GM12878 (cell line): ENCODE measurements at regions not wholly inside any gene's neighbourhood (a gene's known extent, or its start where the extent isn't known, plus 50 kb on each side); places are given as distances from the start of the nearest gene placed in this dataset.

Source experiments
- ATAC-seq: fragments of 200-7000 bp; cut with Tn5 transposase; 3 replicates; pipeline ENCODE4 v1.9.1; 2020; ENCODE audit warnings: mild to moderate bottlenecking, moderate library complexity
- BruUV-seq: library from RNA; stranded (reverse); fragments of 400-500 nt; replicated peaks from 2 replicates; lab custom pipeline; 2021; lab: Mats Ljungman, UMichigan
- CTCF ChIA-PET: fragments of 300-600 bp; sonication (Branson Sonifier 250); formaldehyde crosslinking; extraction: SDS; loops from one replicate; lab custom pipeline; 2021; ENCODE audit warnings: inconsistent platforms; lab: Yijun Ruan, JAX
- POLR2A ChIA-PET: fragments of 350-600 bp; formaldehyde crosslinking; extraction: SDS; loops from one replicate; lab custom pipeline; 2021; ENCODE audit warnings: inconsistent platforms; lab: Charles Lee
- RAD21 ChIA-PET: fragments of 300-600 bp; sonication (Branson Sonifier 250); formaldehyde crosslinking; loops from one replicate; lab custom pipeline; 2023; ENCODE audit warnings: antibody characterized with exemption; ENCODE audit not compliant: unreplicated experiment; lab: Charles Lee
- SMC1A ChIA-PET: fragments of 300-600 bp; sonication (Branson Sonifier 250); formaldehyde crosslinking; loops from one replicate; lab custom pipeline; 2023; ENCODE audit not compliant: unreplicated experiment, uncharacterized antibody; lab: Charles Lee
- DNase-seq: peaks from one replicate; pipeline ENCODE4 v3.0.0-alpha.2; 2011; ENCODE audit warnings: low read depth, low spot score
- FAIRE-seq: peaks from 3 replicates; lab custom pipeline; 2011; peaks lifted over from hg19 to GRCh38; lab: Jason Lieb, UNC
- H2AFZ ChIP-seq: 2 replicates; pipeline ENCODE4 v1.6.0; 2011; ENCODE audit warnings: low read depth, low read length, control low read depth; ENCODE audit not compliant: control insufficient read depth
- H3K27ac ChIP-seq: 2 replicates; pipeline ENCODE4 v1.5.1; 2011; ENCODE audit warnings: control low read depth; ENCODE audit not compliant: control insufficient read depth, insufficient read depth
- H3K27me3 ChIP-seq, 2 experiments: replicated peaks in 1 of 2; 2 replicates each; pipeline versions ENCODE4 v1.6.0 to v1.6.1; 2011; ENCODE audit warnings: low read length in 1 of 2; ENCODE audit not compliant: control insufficient read depth in 2 of 2, insufficient read depth in 2 of 2
- H3K36me3 ChIP-seq, 2 experiments: 2 replicates each; pipeline ENCODE4 v1.5.1; 2011; ENCODE audit warnings: low read length in 1 of 2; ENCODE audit not compliant: control insufficient read depth in 2 of 2, insufficient read depth in 2 of 2
- H3K4me1 ChIP-seq: 2 replicates; pipeline ENCODE4 v1.6.1; 2011; ENCODE audit warnings: mild to moderate bottlenecking, low read length, moderate library complexity, mixed read lengths; ENCODE audit not compliant: control insufficient read depth, insufficient read depth
- H3K4me2 ChIP-seq: 2 replicates; pipeline ENCODE4 v1.6.0; 2011; ENCODE audit warnings: control low read depth; ENCODE audit not compliant: control insufficient read depth, insufficient read depth
- H3K4me3 ChIP-seq: fragments of 200-600 bp; sonication (generic); 2 replicates; pipeline ENCODE4 v1.5.1; 2016
- H3K79me2 ChIP-seq: 2 replicates; pipeline ENCODE4 v1.6.0; 2011; ENCODE audit warnings: low read length; ENCODE audit not compliant: control insufficient read depth, insufficient read depth
- H3K9ac ChIP-seq: 2 replicates; pipeline ENCODE4 v1.8.0; 2011; ENCODE audit warnings: low read length, control low read depth, mixed read lengths; ENCODE audit not compliant: control insufficient read depth, insufficient read depth
- H3K9me3 ChIP-seq: replicated peaks from 3 replicates; pipeline ENCODE4 v1.5.1; 2011; ENCODE audit warnings: mild to moderate bottlenecking, low read length; ENCODE audit not compliant: control insufficient read depth, insufficient read depth
- H4K20me1 ChIP-seq: 2 replicates; pipeline ENCODE4 v1.6.0; 2011; ENCODE audit not compliant: control insufficient read depth, insufficient read depth
- KLF5 ChIP-seq: fragments of 450-650 bp; IDR thresholded peaks from 2 replicates; pipeline ENCODE4 v1.6.1; 2014; ENCODE audit warnings: mild to moderate bottlenecking; ENCODE audit not compliant: partially characterized antibody
- MEF2B ChIP-seq: fragments of 450-650 bp; IDR thresholded peaks from 2 replicates; pipeline ENCODE4 v1.6.1; 2018; ENCODE audit warnings: mild to moderate bottlenecking, moderate library complexity; ENCODE audit not compliant: partially characterized antibody, poor library complexity, severe bottlenecking
- RFX5 ChIP-seq: IDR thresholded peaks from 2 replicates; pipeline ENCODE4 v1.6.1; 2011; ENCODE audit warnings: low read depth, low read length, improper control_type of control experiment
- WGBS: methylation state at CpG from one replicate; pipeline ENCODE4 v1.1.6; 2016; ENCODE audit warnings: low lambda C conversion rate; ENCODE audit not compliant: insufficient replicate concordance, insufficient coverage; ENCODE audit errors: missing lambda C conversion rate; 5-methylcytosine and 5-hydroxymethylcytosine counted together
- in situ Hi-C: fragments of 300-500 bp; cut with MboI; formaldehyde crosslinking; loops from 9 replicates; pipeline ENCODE4 v1.14.3; 2018; ENCODE audit warnings: mixed read lengths
- intact Hi-C: fragments of 100-400 bp; cut with micrococcal nuclease; formaldehyde crosslinking; loops from one replicate; pipeline ENCODE4 v1.14.2; 2022; ENCODE audit not compliant: unreplicated experiment
- TF ChIP-seq, protein P1 (sequence below): fragments of 150-350 bp; IDR thresholded peaks from 2 replicates; pipeline ENCODE4 v1.6.1; 2014; ENCODE audit warnings: mild to moderate bottlenecking, low read depth, low read length

DNA sequence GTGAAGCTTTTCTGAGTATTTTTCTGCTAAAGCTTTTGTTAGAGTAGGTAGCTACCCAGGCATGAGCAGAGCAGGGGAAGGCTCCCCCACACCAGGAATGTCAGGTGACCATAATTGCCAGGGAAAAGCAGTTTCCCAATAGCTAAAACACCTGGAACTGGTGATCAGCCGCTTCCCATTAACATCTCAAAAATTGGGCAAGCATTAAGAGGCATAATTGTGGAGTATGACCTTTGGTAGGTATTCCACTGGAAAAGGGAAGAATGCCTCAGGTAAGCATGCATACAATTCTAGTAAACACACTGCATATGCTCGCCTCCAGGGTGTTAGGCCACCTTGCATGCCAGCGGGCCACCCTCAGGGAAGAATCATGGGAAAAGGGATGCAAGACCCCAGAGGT is 84.5 kb downstream of the CCR1 start:
- Histone ChIP-seq H3K27me3 (no peaks in the 10 kb centered on the region; a peak in 1 of 4 replicates), H3K9me3 (no peaks in the 10 kb centered on the region; the same call in none of the 3 replicates), H4K20me1 (no peaks in the 10 kb centered on the region), H2AFZ (no peak overlapping the region), H3K27ac (no peak overlapping the region), H3K4me3 (no peak overlapping the region), H3K36me3 (no peaks in the 10 kb centered on the region), H3K9ac (no peak overlapping the region), H3K4me1 (no peaks in the 10 kb centered on the region)
- SMC1A ChIA-PET = interaction anchor here (0.6 to 1.0 kb wide), 2 partner anchors 506 to 848 kb away, joined by 3 read pairs; no protein-coding TSS in a partner anchor
- FAIRE-seq (no peak), DNase-seq (no peak)
- RAD21 ChIA-PET = no interaction called here
- POLR2A ChIA-PET = no interaction called here
- WGBS = 83% methylated on average over 3 of the region's 3 CpGs
- TF ChIP-seq, protein P1, sequence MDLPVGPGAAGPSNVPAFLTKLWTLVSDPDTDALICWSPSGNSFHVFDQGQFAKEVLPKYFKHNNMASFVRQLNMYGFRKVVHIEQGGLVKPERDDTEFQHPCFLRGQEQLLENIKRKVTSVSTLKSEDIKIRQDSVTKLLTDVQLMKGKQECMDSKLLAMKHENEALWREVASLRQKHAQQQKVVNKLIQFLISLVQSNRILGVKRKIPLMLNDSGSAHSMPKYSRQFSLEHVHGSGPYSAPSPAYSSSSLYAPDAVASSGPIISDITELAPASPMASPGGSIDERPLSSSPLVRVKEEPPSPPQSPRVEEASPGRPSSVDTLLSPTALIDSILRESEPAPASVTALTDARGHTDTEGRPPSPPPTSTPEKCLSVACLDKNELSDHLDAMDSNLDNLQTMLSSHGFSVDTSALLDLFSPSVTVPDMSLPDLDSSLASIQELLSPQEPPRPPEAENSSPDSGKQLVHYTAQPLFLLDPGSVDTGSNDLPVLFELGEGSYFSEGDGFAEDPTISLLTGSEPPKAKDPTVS = no peak
- TF ChIP-seq, all 136 proteins: peak for 0
- Histone ChIP-seq H3K79me2 (no peaks in the 10 kb centered on the region), H3K4me2 (no peak overlapping the region)
- CTCF ChIA-PET = no interaction called here
- in situ Hi-C loops = no loop called here
- intact Hi-C loops = no loop called here
- BruUV-seq = no TSS peak
- no peak for ATAC-seq

DNA sequence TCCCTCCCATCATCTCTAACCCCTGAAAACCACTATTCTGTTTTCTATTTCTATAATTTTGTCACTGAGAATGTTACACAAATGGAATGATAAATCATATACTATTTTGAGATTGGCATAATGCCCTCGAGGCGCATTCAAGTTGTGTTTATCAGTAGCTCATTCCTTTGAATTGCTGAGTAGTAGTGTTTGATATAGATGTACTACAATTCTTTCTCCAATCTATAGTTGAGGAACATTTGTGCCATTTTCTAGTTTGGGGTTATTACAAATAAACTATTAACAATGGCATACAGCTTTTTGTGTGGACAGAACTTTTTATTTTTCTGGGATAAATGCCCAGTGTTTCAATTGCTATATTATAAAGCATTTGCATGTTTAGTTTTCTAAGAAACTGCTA is 86.0 kb downstream of the CCR1 start:
- no peak overlapping the region for H2AFZ ChIP-seq
- H3K4me3 ChIP-seq = no peak overlapping the region
- H3K27ac ChIP-seq = no peak overlapping the region
- BruUV-seq = no TSS peak
- in situ Hi-C loops = no loop called here
- ChIA-PET POLR2A (no interaction called here), RAD21 (interaction anchor here (0.8 kb wide), 1 partner anchor 34 kb away, joined by 3 read pairs; no protein-coding TSS in a partner anchor), SMC1A (interaction anchor here (1.5 to 1.6 kb wide), 2 partner anchors 8 to 11 kb away, joined by 4 to 5 read pairs; no protein-coding TSS in a partner anchor), CTCF (interaction anchor here (1.0 to 1.9 kb wide), 4 partner anchors 34 to 246 kb away, joined by 3 to 6 read pairs (median 4); partner anchors contain the start of gene CCR1)
- DNase-seq (no peak), FAIRE-seq (no peak), ATAC-seq (no peak)
- no peaks in the 10 kb centered on the region for H3K36me3 ChIP-seq
- H3K9me3 ChIP-seq = no peaks in the 10 kb centered on the region; the same call in none of the 3 replicates
- H3K4me2 ChIP-seq = no peak overlapping the region
- H3K79me2 ChIP-seq = no peaks in the 10 kb centered on the region
- WGBS = 52% methylated on average over 2 of the region's 2 CpGs
- intact Hi-C loops = no loop called here
- TF ChIP-seq RFX5 = no peak
- TF ChIP-seq, protein P1 = no peak
- no peak for TF ChIP-seq KLF5
- no peak for TF ChIP-seq MEF2B
- H3K27me3 ChIP-seq = no peaks in the 10 kb centered on the region
- no peaks in the 10 kb centered on the region for H3K4me1 ChIP-seq
- H4K20me1 ChIP-seq = no peaks in the 10 kb centered on the region
- H3K9ac ChIP-seq = no peak overlapping the region
